Smooth muscle cell of the brain vasculature (primary cell): ENCODE measurements at regions not wholly inside any gene's neighbourhood (a gene's known extent, or its start where the extent isn't known, plus 50 kb on each side); places are given as distances from the start of the nearest gene placed in this dataset.
"Not testable (repeated sequence)": the region's sequence is repeated elsewhere in the genome, so short reads cannot be mapped to it uniquely, and the experiment has no call there.

Source experiments
- DNase-seq: peaks from one replicate; pipeline ENCODE4 v3.0.0-alpha.2; 2012; ENCODE audit warnings: low read depth, low spot score

DNA sequence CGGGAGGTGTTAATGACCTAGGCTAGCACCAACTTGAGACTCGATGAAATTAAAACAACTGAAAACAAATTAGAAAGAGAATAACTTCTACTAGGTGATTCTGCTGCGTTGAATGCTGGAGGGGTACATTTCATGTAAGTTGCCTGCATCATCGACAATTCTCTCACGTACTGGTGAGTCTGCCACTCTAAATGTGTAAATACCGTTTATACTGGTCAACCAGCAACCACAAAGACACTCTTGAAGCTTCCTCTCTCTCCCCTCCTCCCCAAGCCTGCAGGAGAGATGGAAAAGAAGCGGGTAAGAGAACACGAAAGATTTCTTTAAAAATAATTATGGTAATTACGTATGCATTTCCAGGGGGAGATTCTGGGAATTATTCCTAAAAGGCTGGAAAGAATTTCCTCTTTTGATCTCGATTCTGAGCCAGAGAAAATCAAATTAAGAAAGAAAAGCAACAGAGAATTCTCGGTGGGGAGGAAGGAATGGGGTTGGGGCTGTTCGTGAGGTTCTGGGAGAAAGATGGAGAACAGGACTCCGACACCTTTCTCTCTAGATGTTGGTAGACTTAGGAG is 68.6 kb upstream of the MRTFB start:
- no peak for DNase-seq

DNA sequence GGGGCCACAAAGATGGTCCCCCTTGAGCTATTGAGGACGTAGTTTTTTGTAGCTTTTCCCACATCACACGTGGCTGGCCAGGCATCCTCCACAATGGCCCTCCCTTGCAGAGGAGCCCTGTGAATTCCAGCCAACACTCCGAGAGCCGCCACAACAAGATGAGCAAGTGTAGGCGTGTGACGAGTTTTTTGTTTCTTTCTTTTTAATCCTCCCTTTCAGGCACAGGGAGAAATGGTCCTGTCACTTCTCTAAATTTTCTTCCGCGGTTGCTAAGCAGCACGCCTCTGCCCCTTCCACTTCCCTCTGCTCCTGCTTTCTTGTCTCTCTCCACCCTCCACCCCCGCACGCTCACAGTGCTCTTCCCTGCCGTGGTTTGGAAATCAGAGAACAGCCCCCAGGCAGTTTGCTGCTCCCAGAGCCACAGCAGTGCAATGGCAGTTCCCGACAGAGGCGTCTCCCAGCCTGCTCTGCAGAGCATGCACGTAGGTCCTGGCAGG is 68.0 kb upstream of the MRTFB start:
- no peak for DNase-seq

DNA sequence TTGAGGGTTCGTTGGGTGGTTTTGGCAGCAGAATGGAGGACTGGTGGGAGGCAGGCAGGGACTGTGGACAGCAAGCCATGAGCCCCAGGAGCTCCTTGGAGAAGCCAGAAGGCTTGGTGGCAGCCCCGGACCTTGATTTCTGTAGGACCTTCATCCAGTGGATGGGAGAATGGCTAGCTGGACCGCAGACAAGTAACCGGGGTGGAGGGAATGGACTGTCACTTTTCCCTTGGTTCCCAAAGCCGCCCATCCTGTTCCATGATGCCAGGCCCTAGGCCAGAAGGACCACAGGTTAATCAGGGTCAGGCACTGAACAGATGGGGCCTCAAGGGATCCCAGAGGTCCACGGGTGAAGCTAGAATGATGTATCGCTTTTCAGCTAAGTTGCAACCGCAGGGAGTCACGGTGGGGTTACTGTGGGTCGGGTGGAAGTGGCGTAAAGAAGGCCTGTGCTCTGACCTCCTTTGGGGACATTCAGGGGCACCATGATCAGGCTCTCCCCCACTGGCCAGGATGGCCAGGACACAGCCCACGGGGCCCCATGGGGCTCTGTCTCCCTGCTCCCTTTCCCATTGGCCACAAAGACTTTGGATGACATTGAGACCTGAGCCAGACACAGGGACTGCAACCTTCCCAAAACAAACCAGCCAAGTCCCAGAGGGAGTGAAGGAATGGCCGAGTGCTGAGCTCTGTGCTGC is 66.9 kb upstream of the MRTFB start:
- no peak for DNase-seq

DNA sequence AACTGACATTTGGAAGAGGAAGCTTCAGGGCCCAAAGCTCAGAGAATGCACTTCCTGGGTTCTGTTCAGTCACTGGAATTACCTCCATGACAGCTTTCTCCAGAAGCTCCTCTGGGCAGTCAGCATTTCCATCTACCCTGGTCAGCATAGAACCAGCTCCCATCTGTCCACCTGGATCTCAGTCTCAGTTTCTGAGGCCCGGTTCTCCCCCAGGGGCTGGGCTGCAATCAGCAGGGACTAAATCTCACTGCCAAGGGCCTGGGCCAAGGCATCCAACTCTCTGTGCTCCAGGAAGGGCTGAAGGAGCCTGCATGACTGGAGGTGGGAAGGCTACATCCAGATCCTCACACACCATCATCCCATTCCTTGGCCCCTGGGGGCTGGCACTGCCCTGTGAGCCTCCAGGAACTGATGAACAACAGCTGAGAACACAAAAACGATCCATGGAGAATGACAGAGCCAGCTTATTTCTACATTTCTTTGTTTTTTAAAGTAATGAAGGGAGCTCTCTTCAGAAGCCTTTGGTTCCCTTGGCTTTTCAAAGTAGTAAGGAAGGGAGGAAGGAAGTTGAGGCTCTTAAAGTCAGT is 66.3 kb upstream of the MRTFB start:
- DNase-seq: no peak

DNA sequence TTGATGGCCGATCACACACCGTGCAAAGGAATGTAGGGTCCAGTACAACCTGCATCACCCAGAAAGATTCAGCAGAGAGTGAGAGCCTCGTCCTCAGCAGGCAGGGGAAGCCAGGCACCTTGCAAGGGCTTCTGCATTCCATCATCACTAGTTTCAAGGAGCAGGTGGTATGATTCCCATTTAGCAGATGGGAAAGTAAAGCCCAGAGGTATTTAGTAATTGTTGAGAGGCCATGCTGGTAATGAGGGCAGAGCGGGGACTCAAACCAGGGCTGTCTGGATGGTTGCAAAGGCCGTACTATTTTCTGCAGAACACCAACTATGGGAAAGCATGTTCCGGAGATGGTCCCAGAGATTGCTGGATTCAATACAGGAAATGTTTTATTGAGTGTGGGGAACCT is 65.8 kb upstream of the MRTFB start:
- no peak for DNase-seq

DNA sequence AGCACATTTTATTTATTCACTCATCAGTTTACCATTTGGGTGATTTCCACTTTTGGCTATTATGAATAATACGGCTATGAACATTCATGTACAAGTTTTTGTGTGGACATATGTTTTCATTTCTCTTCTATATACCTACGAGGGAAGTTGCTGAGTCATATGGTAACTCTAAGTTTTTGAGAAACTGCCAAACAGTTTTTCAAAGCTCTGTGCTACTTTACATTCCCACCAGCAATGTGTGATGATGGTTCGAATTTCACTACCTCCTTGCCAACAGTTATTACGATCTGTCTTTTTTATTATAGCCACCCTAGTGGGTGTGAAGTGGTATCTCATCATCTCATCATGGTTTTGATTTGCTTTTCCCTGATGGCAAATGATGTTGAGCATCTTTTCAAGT is 63.7 kb upstream of the MRTFB start:
- DNase-seq: no peak

DNA sequence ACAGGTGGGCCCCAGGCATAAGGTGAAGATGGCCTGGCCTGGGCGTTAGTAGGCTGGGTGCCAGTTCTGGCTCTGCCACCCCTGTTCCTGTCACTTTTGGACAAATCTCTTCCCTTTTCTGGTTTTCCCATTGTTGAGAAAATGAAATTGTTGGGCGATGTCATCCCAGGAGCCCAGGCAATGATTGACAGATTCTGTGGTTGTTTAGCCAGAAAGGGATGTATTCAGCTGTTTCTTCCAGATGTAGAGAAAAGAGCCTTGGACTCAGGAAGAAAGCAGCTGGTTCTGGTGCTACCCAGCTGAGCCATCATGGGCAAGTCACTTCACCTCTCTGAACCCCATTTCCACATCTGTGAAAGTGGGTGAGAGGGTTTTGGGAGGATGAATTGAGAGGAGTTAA is 60.1 kb upstream of the MRTFB start:
- DNase-seq: no peak

DNA sequence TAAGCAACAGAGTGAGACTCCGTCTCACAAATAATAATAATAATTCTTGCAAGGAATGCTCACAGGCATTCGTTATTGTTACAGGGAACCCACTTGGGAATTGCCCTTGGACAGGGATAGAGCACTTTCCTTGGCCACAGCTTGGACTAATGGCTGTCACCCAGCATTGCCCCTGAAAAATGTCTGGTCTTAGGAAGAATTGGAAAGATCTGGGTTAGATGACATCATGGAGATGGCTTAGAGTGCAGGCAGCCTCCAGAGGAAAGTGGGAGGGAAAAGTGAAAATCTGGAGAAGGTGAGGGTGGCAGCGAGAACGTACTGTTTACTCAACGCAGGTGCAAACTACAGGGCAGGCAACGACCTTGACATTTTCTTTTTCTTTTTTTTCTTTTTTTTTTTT is 59.3 kb upstream of the MRTFB start:
- DNase-seq: no peak

DNA sequence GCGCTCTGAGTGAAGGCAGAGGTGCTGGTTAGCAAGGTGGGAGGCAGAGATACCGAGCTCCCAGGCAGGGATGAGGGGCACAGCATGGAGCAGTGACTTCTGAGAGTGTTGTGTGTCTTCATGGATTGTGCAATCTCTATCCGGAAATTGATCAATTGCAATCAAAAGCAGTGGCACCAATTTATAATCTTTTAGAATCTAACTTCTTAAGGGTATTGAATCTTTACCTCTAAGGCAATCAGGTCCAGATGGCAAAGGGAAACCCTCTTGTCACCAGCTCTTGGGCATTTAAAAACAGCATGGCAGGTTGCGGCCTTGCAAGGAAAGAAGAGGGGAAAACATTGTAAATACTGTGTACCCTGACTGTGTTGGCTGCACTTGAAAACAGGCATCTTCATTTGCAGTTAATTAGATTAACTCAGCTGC is 58.0 kb upstream of the MRTFB start:
- no peak for DNase-seq

DNA sequence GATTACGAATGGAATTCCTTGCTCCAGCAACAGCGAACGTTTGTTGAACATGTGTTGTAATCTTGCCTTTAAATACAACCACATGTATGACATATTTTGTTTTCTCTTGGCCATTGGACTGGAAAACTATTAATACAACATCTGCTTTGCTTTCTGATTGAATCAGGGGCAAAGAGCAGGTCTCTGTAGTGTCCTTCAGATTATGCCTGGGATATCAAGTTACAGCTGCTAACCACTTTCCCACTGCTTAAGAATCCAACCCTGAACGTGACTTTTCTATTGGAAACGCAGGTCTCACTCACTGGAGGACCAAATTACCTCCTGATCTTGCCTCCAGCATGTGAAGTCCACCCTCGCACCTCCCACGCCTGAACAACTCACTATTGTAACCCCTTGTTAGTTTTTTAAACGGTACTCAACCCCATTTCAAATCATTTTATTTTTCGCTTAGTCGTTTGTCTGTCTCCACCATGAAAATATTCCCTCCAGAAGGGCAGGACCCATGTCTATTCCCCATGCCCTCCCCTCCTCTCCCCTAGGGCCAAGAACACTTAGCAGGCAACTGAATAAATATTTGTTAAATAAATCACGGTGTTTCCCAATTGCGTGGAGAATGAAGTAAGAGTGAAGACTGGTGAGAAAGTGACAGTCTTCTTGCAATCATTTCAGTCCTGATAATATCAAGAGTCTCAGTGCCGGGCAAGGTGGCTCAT is 57.4 kb upstream of the MRTFB start:
- DNase-seq: peak; percentile 70

DNA sequence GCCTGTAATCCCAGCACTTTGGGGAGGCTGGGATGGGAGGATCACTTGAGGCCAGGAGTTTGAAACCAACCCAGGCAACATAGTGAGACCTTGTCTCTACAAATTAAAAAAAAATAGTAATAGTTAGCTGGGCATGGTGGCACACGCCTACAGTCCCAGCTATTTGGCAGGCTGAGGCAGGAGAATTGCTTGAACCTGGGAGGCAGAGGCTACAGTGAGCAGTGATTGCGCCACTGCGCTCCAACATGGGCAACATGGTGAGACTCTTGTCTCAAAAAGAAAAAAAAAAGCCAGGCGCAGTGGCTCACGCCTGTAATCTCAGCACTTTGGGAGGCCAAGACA is 56.9 kb upstream of the MRTFB start:
- no peak for DNase-seq

DNA sequence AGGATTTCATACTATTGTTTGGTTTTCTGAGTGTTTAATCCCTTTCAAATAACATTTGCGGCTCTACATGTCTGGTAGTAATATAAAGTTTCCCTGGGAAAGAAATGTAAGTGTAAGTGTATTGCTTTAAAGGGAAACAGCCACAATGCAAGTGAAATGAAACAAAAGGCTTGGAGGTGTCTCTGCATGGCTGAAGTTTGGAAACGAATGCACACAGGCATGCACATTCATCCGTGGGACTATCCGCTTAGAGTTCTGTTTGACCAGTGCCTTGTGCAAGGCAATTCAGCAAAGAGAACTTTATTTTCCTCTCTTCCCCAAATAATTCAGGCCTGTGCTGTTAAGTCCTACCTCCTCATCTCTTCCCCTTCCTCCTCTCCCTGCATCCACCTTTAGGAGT is 56.1 kb upstream of the MRTFB start:
- no peak for DNase-seq

DNA sequence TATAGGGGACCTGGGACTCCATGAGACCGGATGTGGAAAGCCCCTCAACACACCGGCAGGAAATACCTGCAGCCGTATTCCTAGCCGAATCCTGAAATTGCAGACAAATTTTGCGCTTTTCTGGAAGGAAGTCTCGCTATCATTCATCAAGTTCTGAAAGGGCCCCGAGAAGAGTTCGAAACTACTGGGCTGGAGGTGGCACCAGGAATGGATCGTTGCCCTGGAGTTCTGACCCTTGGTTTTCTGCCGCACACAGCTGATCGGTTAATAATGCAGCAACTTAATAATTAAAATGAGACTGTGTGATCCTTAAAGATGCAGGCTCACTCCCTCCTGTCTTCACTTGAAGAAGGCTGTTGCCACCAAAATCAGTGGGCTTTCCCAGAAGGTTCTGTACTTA is 55.7 kb upstream of the MRTFB start:
- DNase-seq: no peak

DNA sequence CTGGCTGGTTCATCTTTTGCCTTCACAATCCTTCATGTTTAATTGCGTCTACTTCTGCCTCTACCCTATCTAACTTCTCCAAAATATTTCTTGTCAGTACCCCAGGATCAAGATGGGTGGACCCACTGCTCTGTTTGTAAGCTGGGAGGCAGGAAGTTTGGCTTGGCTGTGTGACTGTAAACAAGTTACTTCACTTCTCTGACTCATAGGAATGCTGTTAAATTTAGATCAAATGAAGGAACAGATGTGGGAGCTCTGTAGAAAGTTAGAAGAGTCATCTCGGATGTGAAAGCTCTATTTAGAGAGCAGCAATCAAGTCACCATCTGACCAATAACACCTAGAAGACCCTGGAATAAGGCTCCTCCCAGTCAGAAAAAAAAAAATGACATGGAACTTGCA is 55.2 kb upstream of the MRTFB start:
- no peak for DNase-seq

DNA sequence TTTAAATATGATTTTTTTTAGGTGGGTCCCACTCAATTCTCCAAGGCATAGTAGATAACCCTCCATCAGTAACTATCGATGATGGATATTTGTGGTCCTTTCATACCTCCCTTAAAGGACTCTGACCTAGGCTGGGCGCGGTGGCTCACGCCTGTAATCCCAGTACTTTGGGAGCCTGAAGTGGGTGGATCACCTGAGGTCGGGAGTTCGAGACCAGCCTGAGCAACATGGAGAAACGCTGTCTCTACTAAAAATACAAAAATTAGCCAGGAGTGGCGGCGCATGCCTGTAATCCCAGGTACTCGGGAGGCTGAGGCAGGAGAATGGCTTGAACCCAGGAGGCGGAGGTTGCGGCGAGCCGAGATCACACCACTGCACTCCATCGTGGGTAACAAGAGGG is 54.8 kb upstream of the MRTFB start:
- not testable (repeated sequence) for DNase-seq

DNA sequence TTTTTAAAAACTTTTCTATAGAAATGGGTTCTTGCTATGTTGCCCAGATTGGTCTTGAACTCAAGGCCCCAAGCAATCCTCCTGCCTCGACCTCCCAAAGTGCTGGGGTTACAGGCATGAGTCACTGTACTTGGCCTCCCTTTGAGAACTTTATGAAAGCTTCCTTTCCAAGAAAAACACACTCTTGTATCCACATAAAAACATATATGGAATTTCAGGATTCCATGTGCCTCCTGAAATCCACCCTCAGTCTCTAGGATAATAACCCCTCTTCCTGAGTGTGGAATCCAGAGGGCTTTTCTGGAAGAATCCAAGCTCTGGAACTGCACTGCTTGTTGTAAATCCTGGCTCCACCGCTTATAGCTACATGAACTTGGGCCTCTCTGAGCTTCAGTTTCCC is 53.2 kb upstream of the MRTFB start:
- DNase-seq: no peak

DNA sequence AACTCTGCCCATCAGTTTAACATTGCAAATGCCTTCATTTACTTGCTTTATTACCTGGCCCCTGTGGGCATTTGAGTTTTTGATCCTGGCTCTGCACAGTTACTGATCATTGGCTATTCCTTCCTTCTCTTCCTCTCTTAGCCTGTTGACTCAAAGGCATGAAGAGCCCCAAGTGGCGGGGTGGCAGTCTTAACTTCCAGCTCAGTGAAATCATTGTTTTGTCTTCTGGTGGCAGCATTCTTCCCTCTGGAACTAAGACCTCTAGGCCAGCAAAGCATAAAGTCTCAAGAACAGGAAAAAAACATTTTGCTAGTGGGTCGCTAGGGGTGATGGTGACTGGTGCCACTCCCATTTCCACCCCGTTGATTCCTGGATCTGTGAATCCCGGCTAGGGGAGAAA is 52.3 kb upstream of the MRTFB start:
- DNase-seq: no peak

DNA sequence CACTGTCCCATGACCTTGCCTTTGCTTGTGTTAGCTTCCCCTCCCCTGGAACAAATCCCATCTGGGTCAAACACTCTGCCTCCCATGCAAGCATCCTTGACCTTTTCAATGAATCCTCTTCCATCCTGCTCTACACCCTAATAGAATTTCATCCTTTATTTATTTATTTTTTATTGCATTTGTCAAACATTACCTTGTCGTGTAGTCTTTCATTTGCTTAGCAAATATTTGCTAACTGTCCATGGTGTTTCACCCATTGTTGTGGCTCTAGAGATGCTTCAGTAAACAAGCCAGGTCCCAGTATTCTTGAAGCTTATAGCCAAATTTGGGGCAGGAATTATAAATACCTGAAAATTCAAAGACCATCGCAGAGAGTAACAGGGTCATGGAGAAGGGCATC is 51.0 kb upstream of the MRTFB start:
- no peak for DNase-seq
